Smooth muscle cell (in vitro differentiated cells): ENCODE measurements at regions not wholly inside any gene's neighbourhood (a gene's known extent, or its start where the extent isn't known, plus 50 kb on each side); places are given as distances from the start of the nearest gene placed in this dataset.

Source experiments
- DNase-seq: peaks from one replicate; lab custom pipeline; 2025; ENCODE audit not compliant: unreplicated experiment; lab: John Stamatoyannopoulos, UW
- H2AFZ ChIP-seq: fragments of 200-600 bp; sonication (generic); 2 replicates; pipeline ENCODE4 v1.6.0; 2016; ENCODE audit warnings: antibody characterized with exemption, low read depth, mild to moderate bottlenecking
- H3F3A ChIP-seq: fragments of 200-600 bp; sonication (generic); 2 replicates; pipeline ENCODE4 v1.6.0; 2017; ENCODE audit warnings: antibody characterized with exemption, low read depth
- H3K27ac ChIP-seq: fragments of 200-600 bp; sonication (generic); 2 replicates; pipeline ENCODE4 v1.5.1; 2016; ENCODE audit warnings: low read depth, mild to moderate bottlenecking
- H3K27me3 ChIP-seq: fragments of 200-600 bp; sonication (generic); 2 replicates; pipeline ENCODE4 v1.6.1; 2016; ENCODE audit warnings: low read depth, mild to moderate bottlenecking
- H3K36me3 ChIP-seq: fragments of 200-600 bp; sonication (generic); 2 replicates; pipeline ENCODE4 v1.5.1; 2016; ENCODE audit warnings: low read depth
- H3K4me1 ChIP-seq: fragments of 200-600 bp; sonication (generic); 2 replicates; pipeline ENCODE4 v1.5.1; 2016; ENCODE audit warnings: low read depth
- H3K4me2 ChIP-seq: fragments of 200-600 bp; sonication (generic); 2 replicates; pipeline ENCODE4 v1.6.0; 2016; ENCODE audit warnings: mild to moderate bottlenecking
- H3K4me3 ChIP-seq: fragments of 200-600 bp; sonication (generic); 2 replicates; pipeline ENCODE4 v1.5.1; 2016; ENCODE audit warnings: mild to moderate bottlenecking
- H3K79me2 ChIP-seq: fragments of 200-600 bp; sonication (generic); 2 replicates; pipeline ENCODE4 v1.6.0; 2016; ENCODE audit warnings: low read depth, mild to moderate bottlenecking
- H3K9ac ChIP-seq: fragments of 200-600 bp; sonication (generic); 2 replicates; pipeline ENCODE4 v1.6.0; 2016; ENCODE audit warnings: low read depth
- H3K9me3 ChIP-seq: fragments of 200-600 bp; sonication (generic); replicated peaks from 2 replicates; pipeline ENCODE4 v1.5.1; 2016; ENCODE audit warnings: low read depth
- H4K20me1 ChIP-seq: fragments of 200-600 bp; sonication (generic); 2 replicates; pipeline ENCODE4 v1.6.0; 2016; ENCODE audit warnings: low read depth
- CTCF ChIP-seq: fragments of 200-600 bp; sonication (generic); IDR thresholded peaks from 2 replicates; pipeline ENCODE4 v1.5.1; 2017; ENCODE audit warnings: borderline replicate concordance, mild to moderate bottlenecking, antibody characterized with exemption; ENCODE audit not compliant: insufficient read depth, poor library complexity, severe bottlenecking
- WGBS: methylation state at CpG from one replicate; pipeline ENCODE4 v1.1.7; 2016; ENCODE audit warnings: low lambda C conversion rate; 5-methylcytosine and 5-hydroxymethylcytosine counted together

GRCh38 chr6:1464781-1465370 is 75.5 kb downstream of the FOXF2 start:
- 21% methylated on average over 7 of the region's 7 CpGs for WGBS
- Histone ChIP-seq H3K9ac (no peak overlapping the region), H3K9me3 (no peaks in the 10 kb centered on the region), H3K4me3 (no peak overlapping the region), H3K79me2 (no peaks in the 10 kb centered on the region), H3K4me1 (no peaks in the 10 kb centered on the region), H3K36me3 (no peaks in the 10 kb centered on the region), H3F3A (peaks cover 3% of the 10 kb centered on the region), H3K27me3 (no peaks in the 10 kb centered on the region), H3K27ac (peak overlapping the region; percentile 5), H3K4me2 (peak overlapping the region; percentile 59), H4K20me1 (no peaks in the 10 kb centered on the region), H2AFZ (no peak overlapping the region)
- DNase-seq: no peak
- no peak for TF ChIP-seq CTCF

GRCh38 chr6:1468126-1468525 is 78.8 kb downstream of the FOXF2 start:
- no peaks in the 10 kb centered on the region for H3K27me3 ChIP-seq
- H3F3A ChIP-seq: no peaks in the 10 kb centered on the region
- no peak for TF ChIP-seq CTCF
- H3K4me3 ChIP-seq: no peak overlapping the region
- H3K4me1 ChIP-seq: peaks cover 1% of the 10 kb centered on the region
- no peak for DNase-seq
- H3K36me3 ChIP-seq: no peaks in the 10 kb centered on the region
- H2AFZ ChIP-seq: no peak overlapping the region
- H3K9ac ChIP-seq: no peak overlapping the region
- WGBS: 37% methylated on average over 7 of the region's 7 CpGs
- no peaks in the 10 kb centered on the region for H4K20me1 ChIP-seq
- H3K9me3 ChIP-seq: no peaks in the 10 kb centered on the region
- H3K4me2 ChIP-seq: no peak overlapping the region
- H3K27ac ChIP-seq: no peak overlapping the region
- H3K79me2 ChIP-seq: no peaks in the 10 kb centered on the region

- H2AFZ ChIP-seq: no peak overlapping the region
- no peak for TF ChIP-seq CTCF
- no peaks in the 10 kb centered on the region for H3K27me3 ChIP-seq
- no peak overlapping the region for H3K27ac ChIP-seq
- 68% methylated on average over 3 of the region's 3 CpGs for WGBS
- H3K4me3 ChIP-seq: no peak overlapping the region
- no peak overlapping the region for H3K4me2 ChIP-seq
- no peaks in the 10 kb centered on the region for H3K36me3 ChIP-seq
- H3F3A ChIP-seq: no peaks in the 10 kb centered on the region
- DNase-seq: no peak
- peaks cover 7% of the 10 kb centered on the region for H3K4me1 ChIP-seq
- no peaks in the 10 kb centered on the region for H3K79me2 ChIP-seq
- no peaks in the 10 kb centered on the region for H4K20me1 ChIP-seq
- no peaks in the 10 kb centered on the region for H3K9me3 ChIP-seq
- no peak overlapping the region for H3K9ac ChIP-seq
Observed at GRCh38 chr6:1470040-1470439, 80.7 kb downstream of the FOXF2 start.

GRCh38 chr6:1472643-1473042 is 83.3 kb downstream of the FOXF2 start:
- no peaks in the 10 kb centered on the region for H4K20me1 ChIP-seq
- no peak overlapping the region for H3K9ac ChIP-seq
- H3K79me2 ChIP-seq: no peaks in the 10 kb centered on the region
- H3K4me3 ChIP-seq: no peak overlapping the region
- H2AFZ ChIP-seq: no peak overlapping the region
- peaks cover 7% of the 10 kb centered on the region for H3K4me1 ChIP-seq
- no peaks in the 10 kb centered on the region for H3K36me3 ChIP-seq
- H3F3A ChIP-seq: no peaks in the 10 kb centered on the region
- no peak overlapping the region for H3K27ac ChIP-seq
- no peak overlapping the region for H3K4me2 ChIP-seq
- no peak for TF ChIP-seq CTCF
- DNase-seq: no peak
- H3K27me3 ChIP-seq: no peaks in the 10 kb centered on the region
- H3K9me3 ChIP-seq: no peaks in the 10 kb centered on the region
